T-cell (primary cell): ENCODE measurements at regions not wholly inside any gene's neighbourhood (a gene's known extent, or its start where the extent isn't known, plus 50 kb on each side); places are given as distances from the start of the nearest gene placed in this dataset.

Experiments
- ATAC-seq, 4 experiments: fragments of 200-7000 bp in 3 of 4; fragments of 150-1000 bp in 1 of 4; cut with Tn5 transposase; replicated peaks in 1 of 4; 1 replicate in 3 of 4; 2 replicates in 1 of 4; pipeline ENCODE4 v1.10.0; 2021; ENCODE audit warnings: moderate library complexity in 3 of 4, mild to moderate bottlenecking in 2 of 4, moderate number of reproducible peaks in 1 of 4
- CTCF ChIA-PET, 2 donors: fragments of 300-600 bp; sonication (Branson Sonifier 250); formaldehyde crosslinking; loops; one replicate each; lab custom pipeline; 2022; ENCODE audit warnings: antibody characterized with exemption in 2 of 2; lab: Charles Lee
- POLR2A ChIA-PET, 2 donors: fragments of 300-600 bp; sonication (Branson Sonifier 250); formaldehyde crosslinking; loops; one replicate each; lab custom pipeline; 2022; ENCODE audit warnings: antibody characterized with exemption in 2 of 2; lab: Charles Lee
- DNase-seq, 35 experiments: peaks; one replicate each; pipeline versions ENCODE4 v3.0.0 to v3.0.0-alpha.2; 2013 to 2023
- H3K27ac ChIP-seq: one replicate; pipeline ENCODE4 v1.5.1; 2013; ENCODE audit warnings: low read length
- H3K27me3 ChIP-seq, 2 experiments: replicated peaks in 1 of 2; 1 replicate in 1 of 2; 2 replicates in 1 of 2; pipeline versions ENCODE4 v1.6.1 to v1.7.0; 2013; ENCODE audit warnings: low read length in 1 of 2, mixed read lengths in 1 of 2; ENCODE audit not compliant: control insufficient read depth in 2 of 2, insufficient read depth in 2 of 2; ENCODE audit errors: extremely low read depth in 1 of 2
- H3K36me3 ChIP-seq, 2 donors: 1 replicate in 1 of 2; 2 replicates in 1 of 2; pipeline versions ENCODE4 v1.6.1 to v1.7.0; 2013; ENCODE audit warnings: low read length in 1 of 2; ENCODE audit not compliant: control insufficient read depth in 2 of 2, insufficient read depth in 1 of 2; ENCODE audit errors: extremely low read depth in 1 of 2
- H3K4me1 ChIP-seq, 2 experiments: 1 replicate in 1 of 2; 2 replicates in 1 of 2; pipeline versions ENCODE4 v1.6.1 to v1.7.0; 2013; ENCODE audit warnings: low read length in 2 of 2, mixed read lengths in 1 of 2; ENCODE audit not compliant: insufficient read depth in 2 of 2, control insufficient read depth in 1 of 2; ENCODE audit errors: extremely low read depth in 1 of 2
- H3K4me3 ChIP-seq, 2 donors: 1 replicate in 1 of 2; 2 replicates in 1 of 2; pipeline versions ENCODE4 v1.5.1 to v1.7.0; 2013; ENCODE audit warnings: mild to moderate bottlenecking in 2 of 2, low read length in 1 of 2, moderate library complexity in 1 of 2; ENCODE audit not compliant: control insufficient read depth in 1 of 2; ENCODE audit errors: extremely low read depth in 1 of 2
- H3K9me3 ChIP-seq: 2 replicates; pipeline ENCODE4 v1.7.0; 2013
- H3K27ac Mint-ChIP-seq, 2 donors: one replicate each; pipeline ENCODE4 v1.8.0; 2020 to 2021; ENCODE audit warnings: mild to moderate bottlenecking in 2 of 2, mixed read lengths in 2 of 2
- H3K27me3 Mint-ChIP-seq, 2 donors: one replicate each; pipeline ENCODE4 v1.8.0; 2021 to 2022; ENCODE audit warnings: mixed read lengths in 2 of 2
- H3K36me3 Mint-ChIP-seq: one replicate; pipeline ENCODE4 v1.8.0; 2021; ENCODE audit warnings: mixed read lengths
- H3K4me1 Mint-ChIP-seq, 3 donors: one replicate each; pipeline ENCODE4 v1.8.0; 2020 to 2022; ENCODE audit warnings: mixed read lengths in 3 of 3, mild to moderate bottlenecking in 1 of 3
- H3K4me3 Mint-ChIP-seq, 3 donors: one replicate each; pipeline ENCODE4 v1.8.0; 2020 to 2022; ENCODE audit warnings: mild to moderate bottlenecking in 3 of 3, mixed read lengths in 3 of 3, moderate library complexity in 3 of 3
- H3K9me3 Mint-ChIP-seq, 3 donors: one replicate each; pipeline ENCODE4 v1.8.0; 2020 to 2022; ENCODE audit warnings: mixed read lengths in 3 of 3
- WGBS: methylation state at CpG from one replicate; pipeline ENCODE4 v1.1.5; 2013; ENCODE audit warnings: missing lambda C conversion rate; ENCODE audit not compliant: insufficient coverage; 5-methylcytosine and 5-hydroxymethylcytosine counted together

DNA sequence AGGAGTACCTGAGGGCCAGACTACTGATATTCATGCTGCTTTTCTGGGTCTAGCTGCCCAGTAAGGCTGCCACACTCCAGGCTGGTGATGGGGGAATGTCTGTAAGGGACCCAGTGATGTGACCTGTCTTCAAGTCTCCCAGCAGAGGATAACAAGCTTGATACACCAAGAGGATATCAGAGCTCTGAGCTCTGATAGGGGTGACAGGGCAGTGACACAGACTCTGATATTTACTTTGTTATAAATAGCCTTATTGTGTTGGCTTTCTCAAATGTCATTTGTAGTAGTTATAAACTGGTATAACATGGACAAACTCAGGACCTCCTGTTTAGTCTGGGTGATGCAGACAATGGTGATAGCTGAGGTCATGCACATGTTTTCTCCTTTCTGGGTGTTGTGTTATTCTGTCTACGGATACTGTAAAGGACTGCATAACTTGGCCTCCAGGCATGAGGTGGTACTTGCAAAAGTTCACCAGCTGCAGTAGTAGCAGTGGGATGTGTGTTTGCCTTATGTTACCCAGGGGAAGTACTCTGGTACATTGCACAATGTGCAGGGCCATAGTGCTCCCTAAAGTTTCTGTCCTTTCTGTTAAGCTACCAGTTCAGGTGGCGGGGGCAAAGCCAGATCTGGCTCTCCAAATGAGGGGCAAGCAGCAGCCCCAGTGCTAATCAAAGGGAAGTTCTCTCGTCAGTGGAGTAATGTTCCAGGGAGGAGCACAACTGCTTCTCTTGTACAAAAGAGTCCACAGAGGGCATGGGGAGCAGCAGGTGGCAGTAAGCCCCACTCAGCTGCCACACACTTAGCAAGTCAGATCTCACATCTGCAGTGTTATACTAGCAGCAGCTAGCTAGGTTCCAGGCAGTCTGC, 812.2 kb downstream of the JRKL start:
- H3K4me1 ChIP-seq: no peaks in the 10 kb centered on the region
- Mint-ChIP-seq H3K36me3 (no peaks in the 10 kb centered on the region), H3K27ac (no peak overlapping the region), H3K27me3 (no peaks in the 10 kb centered on the region), H3K4me3 (no peak overlapping the region), H3K4me1 (no peaks in the 10 kb centered on the region), H3K9me3 (peaks cover 8 to 10% (median 8%) of the 10 kb centered on the region in 3 donors)
- H3K27me3 ChIP-seq: no peaks in the 10 kb centered on the region
- ChIA-PET POLR2A (no interaction called here), CTCF (no interaction called here)
- no peaks in the 10 kb centered on the region for H3K9me3 ChIP-seq
- H3K36me3 ChIP-seq: no peaks in the 10 kb centered on the region
- WGBS: 63% methylated on average over 2 of the region's 3 CpGs
- H3K27ac ChIP-seq: no peak overlapping the region
- ATAC-seq (no peak), DNase-seq (no peak)
- no peak overlapping the region for H3K4me3 ChIP-seq

DNA sequence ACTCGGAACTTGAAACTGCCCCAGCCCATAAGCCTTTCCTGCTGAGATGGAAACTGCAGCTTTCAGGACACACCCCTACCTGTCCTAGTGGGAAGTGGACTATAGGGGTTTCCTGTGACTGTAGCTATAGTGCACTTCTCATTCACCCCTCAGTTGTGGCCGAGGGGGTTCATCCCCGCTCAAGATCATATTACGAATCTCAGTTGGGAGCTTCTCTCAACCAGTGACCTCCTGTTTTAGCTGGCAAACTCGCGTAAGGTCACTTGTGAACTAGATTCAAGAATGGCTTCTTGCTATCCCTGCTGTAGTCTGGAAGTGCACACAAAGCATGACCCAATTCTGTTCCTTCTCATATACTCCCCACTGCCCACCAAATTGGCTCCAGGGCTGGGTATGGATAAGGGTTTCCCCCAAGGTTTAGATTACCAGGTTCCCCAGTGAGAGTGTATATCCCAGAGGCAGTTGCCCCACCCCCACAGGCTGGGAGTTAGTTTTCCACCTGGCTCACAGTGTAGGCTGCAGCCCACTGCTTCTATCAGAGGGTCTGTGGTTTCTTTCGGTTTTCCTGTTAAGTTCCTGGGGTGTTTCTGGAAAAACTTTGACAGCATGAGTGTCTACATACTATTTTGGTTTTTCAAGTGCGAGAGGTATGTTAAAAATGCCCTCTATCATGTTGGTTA, 812.9 kb downstream of the JRKL start:
- H3K27me3 ChIP-seq: no peaks in the 10 kb centered on the region
- Mint-ChIP-seq H3K4me1 (no peaks in the 10 kb centered on the region), H3K4me3 (no peak overlapping the region), H3K9me3 (peaks cover under 1 to 8% (median 5%) of the 10 kb centered on the region in 3 donors), H3K27ac (no peak overlapping the region), H3K27me3 (no peaks in the 10 kb centered on the region), H3K36me3 (no peaks in the 10 kb centered on the region)
- 77% methylated on average over 3 of the region's 8 CpGs for WGBS
- H3K4me1 ChIP-seq: no peaks in the 10 kb centered on the region
- no peak overlapping the region for H3K27ac ChIP-seq
- no peak for ATAC-seq
- DNase-seq: no peak
- no peaks in the 10 kb centered on the region for H3K9me3 ChIP-seq
- H3K36me3 ChIP-seq: no peaks in the 10 kb centered on the region
- ChIA-PET POLR2A (no interaction called here), CTCF (no interaction called here)
- H3K4me3 ChIP-seq: no peak overlapping the region

DNA sequence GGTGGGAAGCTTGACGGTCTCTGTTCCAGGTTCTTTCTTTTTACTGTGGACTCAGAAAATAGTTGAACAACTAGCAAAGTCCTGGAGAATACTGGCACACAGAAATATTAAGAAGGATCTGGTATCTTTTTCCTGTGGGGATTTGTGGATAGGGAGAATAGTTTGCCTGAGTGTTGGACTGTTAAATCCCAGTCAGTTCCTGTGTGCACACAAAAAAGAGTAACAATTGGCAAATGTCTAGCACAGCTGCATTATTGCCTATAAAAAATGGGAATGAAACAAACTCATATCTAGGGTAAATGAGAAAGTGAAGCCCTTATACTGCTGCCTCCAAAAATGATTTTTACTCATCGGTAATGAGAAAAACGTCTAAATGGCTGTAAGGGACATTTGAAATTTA, 828.2 kb downstream of the JRKL start:
- ChIA-PET CTCF (no interaction called here), POLR2A (no interaction called here)
- DNase-seq: no peak
- Histone ChIP-seq H3K4me3 (no peak overlapping the region), H3K9me3 (no peaks in the 10 kb centered on the region), H3K4me1 (no peaks in the 10 kb centered on the region), H3K36me3 (no peaks in the 10 kb centered on the region), H3K27ac (no peak overlapping the region), H3K27me3 (no peaks in the 10 kb centered on the region)
- no peaks in the 10 kb centered on the region for H3K27me3 Mint-ChIP-seq
- no peak for ATAC-seq
- H3K9me3 Mint-ChIP-seq: peaks cover 0 to 15% (median 4%) of the 10 kb centered on the region in 3 donors
- 100% methylated on average over 1 of the region's 3 CpGs for WGBS
- H3K27ac Mint-ChIP-seq: no peak overlapping the region
- H3K36me3 Mint-ChIP-seq: no peaks in the 10 kb centered on the region
- no peak overlapping the region for H3K4me3 Mint-ChIP-seq
- no peaks in the 10 kb centered on the region for H3K4me1 Mint-ChIP-seq

DNA sequence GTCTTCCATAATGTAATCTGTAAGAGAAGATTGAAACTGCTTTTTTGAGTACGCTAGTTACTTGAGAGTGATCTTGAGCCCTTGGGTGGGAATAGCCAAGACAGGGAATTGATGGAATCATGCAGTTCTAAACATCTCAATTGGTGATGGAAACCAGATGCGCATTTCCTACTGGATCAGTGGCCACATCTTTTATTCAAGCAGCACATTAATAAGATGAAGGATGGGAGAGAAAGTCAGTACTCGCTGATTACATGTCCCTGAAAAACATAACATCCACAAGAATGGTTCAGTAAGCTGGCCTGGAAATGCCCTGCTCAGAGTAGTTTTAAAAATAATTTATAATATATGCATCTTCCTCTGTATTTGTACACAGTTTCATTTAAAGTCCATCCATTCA, 833.8 kb downstream of the JRKL start:
- POLR2A ChIA-PET: no interaction called here
- Histone ChIP-seq H3K4me3 (no peak overlapping the region), H3K4me1 (no peaks in the 10 kb centered on the region), H3K27ac (no peak overlapping the region), H3K27me3 (no peaks in the 10 kb centered on the region), H3K9me3 (no peaks in the 10 kb centered on the region), H3K36me3 (no peaks in the 10 kb centered on the region)
- DNase-seq: no peak
- WGBS: 86% methylated on average over 1 of the region's 3 CpGs
- H3K27me3 Mint-ChIP-seq: no peaks in the 10 kb centered on the region
- ATAC-seq: no peak
- no peak overlapping the region for H3K27ac Mint-ChIP-seq
- peaks cover 0 to 7% (median 2%) of the 10 kb centered on the region in 3 donors for H3K9me3 Mint-ChIP-seq
- no peak overlapping the region for H3K4me3 Mint-ChIP-seq
- no peaks in the 10 kb centered on the region for H3K4me1 Mint-ChIP-seq
- CTCF ChIA-PET: no interaction called here
- no peaks in the 10 kb centered on the region for H3K36me3 Mint-ChIP-seq

DNA sequence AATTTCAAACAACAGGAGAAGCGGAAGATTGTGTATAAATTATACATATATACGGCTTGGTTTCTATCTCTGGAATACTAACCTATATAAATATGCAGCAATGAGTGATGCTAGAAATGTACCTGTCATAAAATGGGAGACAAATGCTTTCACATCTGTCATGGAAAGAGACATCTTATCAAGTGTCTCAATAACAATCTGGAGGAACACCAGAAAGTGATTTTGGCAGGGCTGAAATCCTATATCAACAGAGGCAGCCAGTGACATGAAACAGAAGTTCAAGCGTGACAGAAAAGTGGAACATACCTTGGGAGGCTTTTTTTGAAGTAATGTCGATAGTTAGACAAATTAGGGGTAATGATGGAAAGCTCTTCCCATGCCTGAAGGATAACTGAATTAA, 834.6 kb downstream of the JRKL start:
- H3K4me3 Mint-ChIP-seq: no peak overlapping the region
- H3K9me3 Mint-ChIP-seq: peaks cover 2 to 11% (median 3%) of the 10 kb centered on the region in 3 donors
- H3K27ac ChIP-seq: no peak overlapping the region
- H3K27ac Mint-ChIP-seq: no peak overlapping the region
- no peaks in the 10 kb centered on the region for H3K36me3 ChIP-seq
- DNase-seq (no peak), ATAC-seq (no peak)
- no peak overlapping the region for H3K4me3 ChIP-seq
- no peaks in the 10 kb centered on the region for H3K9me3 ChIP-seq
- ChIA-PET POLR2A (no interaction called here), CTCF (no interaction called here)
- no peaks in the 10 kb centered on the region for H3K4me1 Mint-ChIP-seq
- H3K27me3 ChIP-seq: no peaks in the 10 kb centered on the region
- H3K27me3 Mint-ChIP-seq: no peaks in the 10 kb centered on the region
- no CpG with 5 or more reads among the region's 4 CpGs for WGBS
- H3K36me3 Mint-ChIP-seq: no peaks in the 10 kb centered on the region
- H3K4me1 ChIP-seq: no peaks in the 10 kb centered on the region

DNA sequence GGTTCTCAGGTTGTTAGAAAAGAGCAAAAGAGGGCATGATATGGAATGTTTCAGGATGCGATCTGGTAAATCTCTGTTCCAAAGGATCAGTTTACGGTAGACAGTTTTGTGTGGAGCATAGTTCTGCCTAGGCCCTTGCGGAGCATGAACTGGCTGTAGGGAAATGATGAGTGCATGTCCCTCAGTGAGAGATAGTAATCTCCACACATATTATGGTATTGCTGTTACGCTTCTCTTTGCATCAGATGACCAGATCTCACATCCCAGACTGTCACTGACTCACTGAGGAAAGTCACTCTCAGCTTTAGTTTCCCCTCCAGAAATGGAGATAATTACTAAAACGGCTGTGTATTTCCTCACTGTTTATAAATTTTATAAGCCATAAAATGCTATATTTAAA, 836.0 kb downstream of the JRKL start:
- DNase-seq: no peak
- no peaks in the 10 kb centered on the region for H3K9me3 ChIP-seq
- WGBS: no CpG with 5 or more reads among the region's 5 CpGs
- peaks cover 2 to 11% (median 10%) of the 10 kb centered on the region in 3 donors for H3K9me3 Mint-ChIP-seq
- no peaks in the 10 kb centered on the region for H3K4me1 ChIP-seq
- H3K27ac ChIP-seq: no peak overlapping the region
- no peaks in the 10 kb centered on the region for H3K27me3 ChIP-seq
- H3K27ac Mint-ChIP-seq: no peak overlapping the region
- no peak overlapping the region for H3K4me3 Mint-ChIP-seq
- CTCF ChIA-PET: no interaction called here
- H3K36me3 ChIP-seq: no peaks in the 10 kb centered on the region
- H3K36me3 Mint-ChIP-seq: no peaks in the 10 kb centered on the region
- ATAC-seq: no peak
- no peaks in the 10 kb centered on the region for H3K27me3 Mint-ChIP-seq
- H3K4me1 Mint-ChIP-seq: no peaks in the 10 kb centered on the region
- H3K4me3 ChIP-seq: no peak overlapping the region
- POLR2A ChIA-PET: no interaction called here
